GM18508 (cell line): ENCODE measurements at regions not wholly inside any gene's neighbourhood (a gene's known extent, or its start where the extent isn't known, plus 50 kb on each side); places are given as distances from the start of the nearest gene placed in this dataset.

ENCODE experiments used
- ATAC-seq: cut with Tn5 transposase; IDR thresholded peaks from one replicate; pipeline ENCODE4 v1.9.1; 2021; ENCODE audit warnings: moderate number of reproducible peaks; ENCODE audit not compliant: insufficient read depth, unreplicated experiment

- no peak for ATAC-seq
Measured at GRCh38 chr6:12419631-12420272, 129.6 kb downstream of the EDN1 start.

GRCh38 chr6:12420626-12421025 lies 130.5 kb downstream of the EDN1 start:
- ATAC-seq: no peak

GRCh38 chr6:12421596-12421995 lies 131.4 kb downstream of the EDN1 start:
- ATAC-seq: no peak

- ATAC-seq: no peak
Measured at GRCh38 chr6:12422848-12423247, 132.7 kb downstream of the EDN1 start.

- no peak for ATAC-seq
Measured at GRCh38 chr6:12423832-12424231, 133.7 kb downstream of the EDN1 start.

GRCh38 chr6:12426121-12426520 lies 136.0 kb downstream of the EDN1 start:
- ATAC-seq: no peak

GRCh38 chr6:12431023-12431422 lies 140.9 kb downstream of the EDN1 start:
- no peak for ATAC-seq

GRCh38 chr6:12436224-12436623 lies 146.1 kb downstream of the EDN1 start:
- ATAC-seq: no peak

- ATAC-seq: no peak
Measured at GRCh38 chr6:12436683-12437082, 146.5 kb downstream of the EDN1 start.

GRCh38 chr6:12439296-12439695 lies 149.1 kb downstream of the EDN1 start:
- ATAC-seq: no peak

- ATAC-seq: no peak
Measured at GRCh38 chr6:12440981-12441380, 150.8 kb downstream of the EDN1 start.

GRCh38 chr6:12442455-12442854 lies 152.3 kb downstream of the EDN1 start:
- ATAC-seq: no peak

- ATAC-seq: no peak
Measured at GRCh38 chr6:12446394-12446793, 156.2 kb downstream of the EDN1 start.

- no peak for ATAC-seq
Measured at GRCh38 chr6:12449447-12449846, 159.3 kb downstream of the EDN1 start.

- no peak for ATAC-seq
Measured at GRCh38 chr6:12450467-12450866, 160.3 kb downstream of the EDN1 start.

- no peak for ATAC-seq
Measured at GRCh38 chr6:12456343-12456742, 166.2 kb downstream of the EDN1 start.

- no peak for ATAC-seq
Measured at GRCh38 chr6:12457094-12457493, 166.9 kb downstream of the EDN1 start.

GRCh38 chr6:12458558-12458957 lies 168.4 kb downstream of the EDN1 start:
- ATAC-seq: no peak

- ATAC-seq: no peak
Measured at GRCh38 chr6:12459945-12460661, 169.9 kb downstream of the EDN1 start.

GRCh38 chr6:12467706-12468670 lies 177.8 kb downstream of the EDN1 start:
- ATAC-seq: no peak

- no peak for ATAC-seq
Measured at GRCh38 chr6:12472601-12473038, 182.5 kb downstream of the EDN1 start.
